HepG2 (cell line): ENCODE measurements at regions not wholly inside any gene's neighbourhood (a gene's known extent, or its start where the extent isn't known, plus 50 kb on each side); places are given as distances from the start of the nearest gene placed in this dataset.
A peak's percentile ranks its signal among the peaks of the same experiment; 100 is the strongest.

ENCODE experiments used
- ATF7-NPFF ChIP-seq: sonication (generic); formaldehyde crosslinking; IDR thresholded peaks from 2 replicates; pipeline ENCODE4 v1.8.1; 2023; ENCODE audit warnings: mild to moderate bottlenecking, low read depth, missing genetic modification reagents, moderate library complexity
- CCAR2 ChIP-seq: fragments of 200-400 bp; formaldehyde crosslinking; optimal IDR thresholded peaks from 2 replicates; pipeline ENCODE3; 2018; ENCODE audit warnings: low read depth, mild to moderate bottlenecking, low read length, moderate library complexity
- CREM ChIP-seq, 2 experiments: sonication (generic) in 1 of 2; formaldehyde crosslinking in 1 of 2; IDR thresholded peaks; 2 replicates each; pipeline versions ENCODE4 v1.4.0 to v1.6.1; 2016 to 2020; ENCODE audit warnings: antibody characterized with exemption in 1 of 2, mild to moderate bottlenecking in 1 of 2, missing genetic modification reagents in 1 of 2
- DR1 ChIP-seq: sonication (generic); formaldehyde crosslinking; IDR thresholded peaks from 2 replicates; pipeline ENCODE4 v1.8.0; 2021; ENCODE audit warnings: mild to moderate bottlenecking, missing genetic modification reagents, inconsistent platforms
- GATAD1 ChIP-seq: IDR thresholded peaks from 2 replicates; pipeline ENCODE4 v1.6.1; 2016; ENCODE audit warnings: missing genetic modification reagents, missing compliant biosample characterization
- HDAC1 ChIP-seq: sonication (generic); formaldehyde crosslinking; IDR thresholded peaks from 2 replicates; pipeline ENCODE4 v1.5.1; 2020; ENCODE audit warnings: mild to moderate bottlenecking, missing genetic modification reagents
- MEIS2 ChIP-seq: sonication (generic); formaldehyde crosslinking; IDR thresholded peaks from 2 replicates; pipeline ENCODE4 v1.9.0; 2021; ENCODE audit warnings: mild to moderate bottlenecking, missing genetic modification reagents
- NFKB2 ChIP-seq: sonication (generic); formaldehyde crosslinking; IDR thresholded peaks from 2 replicates; pipeline ENCODE4 v1.4.0; 2020; ENCODE audit warnings: missing genetic modification reagents, borderline replicate concordance
- NKX3-1 ChIP-seq: sonication (generic); formaldehyde crosslinking; IDR thresholded peaks from 2 replicates; pipeline ENCODE4 v1.5.0; 2020; ENCODE audit warnings: missing genetic modification reagents
- RAD51 ChIP-seq: fragments of 450-650 bp; IDR thresholded peaks from 2 replicates; pipeline ENCODE4 v1.6.1; 2016; ENCODE audit warnings: borderline replicate concordance
- SIX1 ChIP-seq: sonication (generic); formaldehyde crosslinking; IDR thresholded peaks from 2 replicates; pipeline ENCODE4 v1.4.0; 2020; ENCODE audit warnings: missing genetic modification reagents, borderline replicate concordance
- ZKSCAN8 ChIP-seq: IDR thresholded peaks from 2 replicates; pipeline ENCODE4 v1.6.1; 2016; ENCODE audit warnings: borderline replicate concordance, missing genetic modification reagents, missing compliant biosample characterization
- ZNF331 ChIP-seq: sonication (generic); formaldehyde crosslinking; IDR thresholded peaks from 2 replicates; pipeline ENCODE4 v1.4.0; 2020; ENCODE audit warnings: missing genetic modification reagents
- ZNF33A ChIP-seq: sonication (generic); formaldehyde crosslinking; IDR thresholded peaks from 2 replicates; pipeline ENCODE4 v1.5.1; 2020; ENCODE audit warnings: missing genetic modification reagents, mild to moderate bottlenecking, moderate library complexity, borderline replicate concordance
- ZNF703 ChIP-seq: sonication (generic); formaldehyde crosslinking; IDR thresholded peaks from 2 replicates; pipeline ENCODE4 v1.5.1; 2020; ENCODE audit warnings: missing genetic modification reagents, mild to moderate bottlenecking, moderate library complexity, borderline replicate concordance
- ZNF792 ChIP-seq: IDR thresholded peaks from 2 replicates; pipeline ENCODE4 v1.6.1; 2016
- ZSCAN20 ChIP-seq: sonication (generic); formaldehyde crosslinking; IDR thresholded peaks from 2 replicates; pipeline ENCODE4 v1.4.0; 2020; ENCODE audit warnings: missing genetic modification reagents, mild to moderate bottlenecking, borderline replicate concordance
- TF ChIP-seq, protein P1 (sequence below): sonication (generic); formaldehyde crosslinking; IDR thresholded peaks from 2 replicates; pipeline ENCODE4 v1.8.1; 2023; ENCODE audit warnings: mild to moderate bottlenecking, missing genetic modification reagents
- TF ChIP-seq, protein P2 (sequence below): sonication (generic); formaldehyde crosslinking; IDR thresholded peaks from 2 replicates; pipeline ENCODE4 v1.9.0; 2021; ENCODE audit warnings: missing genetic modification reagents, borderline replicate concordance
- TF ChIP-seq, protein P3 (sequence below): sonication (generic); formaldehyde crosslinking; IDR thresholded peaks from 2 replicates; pipeline ENCODE4 v1.9.0; 2022; ENCODE audit warnings: low read depth, missing genetic modification reagents
- TF ChIP-seq, protein P4 (sequence below), 2 experiments: fragments of 450-650 bp in 1 of 2; sonication (generic) in 1 of 2; formaldehyde crosslinking; IDR thresholded peaks; 2 replicates each; pipeline versions ENCODE4 v1.5.0 to v1.8.0; 2020 to 2022; ENCODE audit warnings: mild to moderate bottlenecking in 1 of 2, missing genetic modification reagents in 1 of 2
- TF ChIP-seq, protein P5 (sequence below): IDR thresholded peaks from 2 replicates; pipeline ENCODE4 v1.6.1; 2018; ENCODE audit warnings: missing genetic modification reagents
- TF ChIP-seq, protein P6 (sequence below): IDR thresholded peaks from 2 replicates; pipeline ENCODE4 v1.6.1; 2016; ENCODE audit warnings: mild to moderate bottlenecking, missing biosample characterization, missing genetic modification reagents

DNA sequence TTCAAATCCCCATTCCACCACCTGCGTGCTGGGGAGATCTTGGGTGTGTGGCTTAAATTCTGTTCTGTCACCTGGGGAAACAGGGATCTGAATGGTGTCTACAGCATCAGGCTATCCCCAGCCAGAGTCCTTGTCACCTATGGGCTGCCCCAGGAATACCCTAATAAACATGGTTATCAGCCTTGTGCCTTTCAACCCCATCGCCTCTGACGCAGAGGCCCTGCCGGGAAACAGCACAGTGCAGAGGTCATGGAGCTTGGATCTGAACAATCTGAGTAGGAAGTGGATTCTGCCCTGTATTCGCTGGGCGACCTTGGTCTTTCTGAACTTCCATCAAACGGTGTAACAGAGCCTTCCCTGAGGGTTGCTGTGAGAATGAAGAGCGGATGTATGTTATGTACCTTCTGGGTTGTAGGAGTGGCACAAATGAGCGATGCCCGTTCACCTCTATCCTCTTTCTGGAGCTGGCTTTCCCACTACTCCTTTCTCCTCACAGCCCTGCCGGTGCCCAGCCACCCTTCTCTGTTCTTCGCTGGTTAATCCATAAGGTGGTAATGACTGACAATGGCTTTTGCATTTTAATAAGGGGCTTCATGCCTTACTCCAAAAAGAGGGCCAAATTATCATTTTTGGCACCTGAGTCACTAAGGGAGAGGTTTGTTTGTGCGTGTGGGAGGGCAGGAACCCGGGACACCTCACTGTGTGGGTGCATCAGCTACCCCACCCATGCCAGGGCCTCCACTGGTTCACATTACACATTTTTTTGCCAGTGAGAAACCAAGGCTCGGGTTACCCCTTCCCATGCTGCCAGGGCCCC lies 256.5 kb downstream of the MYCN start (continued):
- TF ChIP-seq SIX1 (CRISPR knock-in tag) (peak; percentile 64; the same call in 1 of the 2 replicates), MEIS2 (peak; percentile 84), CREM (IDR thresholded peaks at IDR 0.05) (peak; percentile 84), CREM (CRISPR knock-in tag; IDR thresholded peaks at IDR 0.05) (no peak), DR1 (CRISPR knock-in tag) (no peak), NKX3-1 (CRISPR knock-in tag) (no peak), ZNF703 (no peak), ZNF792 (CRISPR knock-in tag) (peak; percentile 89; the same call in 1 of the 2 replicates), NFKB2 (CRISPR knock-in tag) (no peak), CCAR2 (no peak), ATF7-NPFF (CRISPR knock-in tag) (no peak), RAD51 (no peak), HDAC1 (CRISPR knock-in tag) (peak; percentile 93), ZSCAN20 (0 out of 2 replicates have a peak, but pooled peaks have one; percentile 69), ZKSCAN8 (CRISPR knock-in tag) (peak; percentile 91; the same call in 1 of the 2 replicates), ZNF331 (peak; percentile 96), GATAD1 (0 out of 2 replicates have a peak, but pooled peaks have one; percentile 55), ZNF33A (CRISPR knock-in tag) (no peak)
- TF ChIP-seq, protein P1, sequence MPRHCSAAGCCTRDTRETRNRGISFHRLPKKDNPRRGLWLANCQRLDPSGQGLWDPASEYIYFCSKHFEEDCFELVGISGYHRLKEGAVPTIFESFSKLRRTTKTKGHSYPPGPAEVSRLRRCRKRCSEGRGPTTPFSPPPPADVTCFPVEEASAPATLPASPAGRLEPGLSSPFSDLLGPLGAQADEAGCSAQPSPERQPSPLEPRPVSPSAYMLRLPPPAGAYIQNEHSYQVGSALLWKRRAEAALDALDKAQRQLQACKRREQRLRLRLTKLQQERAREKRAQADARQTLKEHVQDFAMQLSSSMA (CRISPR knock-in tag) = no peak
- TF ChIP-seq, protein P2, sequence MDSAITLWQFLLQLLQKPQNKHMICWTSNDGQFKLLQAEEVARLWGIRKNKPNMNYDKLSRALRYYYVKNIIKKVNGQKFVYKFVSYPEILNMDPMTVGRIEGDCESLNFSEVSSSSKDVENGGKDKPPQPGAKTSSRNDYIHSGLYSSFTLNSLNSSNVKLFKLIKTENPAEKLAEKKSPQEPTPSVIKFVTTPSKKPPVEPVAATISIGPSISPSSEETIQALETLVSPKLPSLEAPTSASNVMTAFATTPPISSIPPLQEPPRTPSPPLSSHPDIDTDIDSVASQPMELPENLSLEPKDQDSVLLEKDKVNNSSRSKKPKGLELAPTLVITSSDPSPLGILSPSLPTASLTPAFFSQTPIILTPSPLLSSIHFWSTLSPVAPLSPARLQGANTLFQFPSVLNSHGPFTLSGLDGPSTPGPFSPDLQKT (CRISPR knock-in tag) = no peak
- TF ChIP-seq, protein P3, sequence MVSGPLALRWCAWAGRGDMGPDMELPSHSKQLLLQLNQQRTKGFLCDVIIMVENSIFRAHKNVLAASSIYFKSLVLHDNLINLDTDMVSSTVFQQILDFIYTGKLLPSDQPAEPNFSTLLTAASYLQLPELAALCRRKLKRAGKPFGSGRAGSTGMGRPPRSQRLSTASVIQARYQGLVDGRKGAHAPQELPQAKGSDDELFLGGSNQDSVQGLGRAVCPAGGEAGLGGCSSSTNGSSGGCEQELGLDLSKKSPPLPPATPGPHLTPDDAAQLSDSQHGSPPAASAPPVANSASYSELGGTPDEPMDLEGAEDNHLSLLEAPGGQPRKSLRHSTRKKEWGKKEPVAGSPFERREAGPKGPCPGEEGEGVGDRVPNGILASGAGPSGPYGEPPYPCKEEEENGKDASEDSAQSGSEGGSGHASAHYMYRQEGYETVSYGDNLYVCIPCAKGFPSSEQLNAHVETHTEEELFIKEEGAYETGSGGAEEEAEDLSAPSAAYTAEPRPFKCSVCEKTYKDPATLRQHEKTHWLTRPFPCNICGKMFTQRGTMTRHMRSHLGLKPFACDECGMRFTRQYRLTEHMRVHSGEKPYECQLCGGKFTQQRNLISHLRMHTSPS (CRISPR knock-in tag) = peak; percentile 95
- TF ChIP-seq, protein P4, sequence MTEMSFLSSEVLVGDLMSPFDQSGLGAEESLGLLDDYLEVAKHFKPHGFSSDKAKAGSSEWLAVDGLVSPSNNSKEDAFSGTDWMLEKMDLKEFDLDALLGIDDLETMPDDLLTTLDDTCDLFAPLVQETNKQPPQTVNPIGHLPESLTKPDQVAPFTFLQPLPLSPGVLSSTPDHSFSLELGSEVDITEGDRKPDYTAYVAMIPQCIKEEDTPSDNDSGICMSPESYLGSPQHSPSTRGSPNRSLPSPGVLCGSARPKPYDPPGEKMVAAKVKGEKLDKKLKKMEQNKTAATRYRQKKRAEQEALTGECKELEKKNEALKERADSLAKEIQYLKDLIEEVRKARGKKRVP (CRISPR knock-in tag; IDR thresholded peaks at IDR 0.05) = no peak
- TF ChIP-seq, protein P5, sequence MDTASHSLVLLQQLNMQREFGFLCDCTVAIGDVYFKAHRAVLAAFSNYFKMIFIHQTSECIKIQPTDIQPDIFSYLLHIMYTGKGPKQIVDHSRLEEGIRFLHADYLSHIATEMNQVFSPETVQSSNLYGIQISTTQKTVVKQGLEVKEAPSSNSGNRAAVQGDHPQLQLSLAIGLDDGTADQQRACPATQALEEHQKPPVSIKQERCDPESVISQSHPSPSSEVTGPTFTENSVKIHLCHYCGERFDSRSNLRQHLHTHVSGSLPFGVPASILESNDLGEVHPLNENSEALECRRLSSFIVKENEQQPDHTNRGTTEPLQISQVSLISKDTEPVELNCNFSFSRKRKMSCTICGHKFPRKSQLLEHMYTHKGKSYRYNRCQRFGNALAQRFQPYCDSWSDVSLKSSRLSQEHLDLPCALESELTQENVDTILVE (CRISPR knock-in tag) = 0 out of 2 replicates have a peak, but pooled peaks have one; percentile 24
- TF ChIP-seq, protein P6, sequence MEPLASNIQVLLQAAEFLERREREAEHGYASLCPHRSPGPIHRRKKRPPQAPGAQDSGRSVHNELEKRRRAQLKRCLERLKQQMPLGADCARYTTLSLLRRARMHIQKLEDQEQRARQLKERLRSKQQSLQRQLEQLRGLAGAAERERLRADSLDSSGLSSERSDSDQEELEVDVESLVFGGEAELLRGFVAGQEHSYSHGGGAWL (CRISPR knock-in tag) = 0 out of 2 replicates have a peak, but pooled peaks have one; percentile 35
